ENCODE measurements at regions not wholly inside any gene's neighbourhood (a gene's known extent, or its start where the extent isn't known, plus 50 kb on each side); places are given as distances from the start of the nearest gene placed in this dataset.

- FAIRE-seq (no peak), DNase-seq (ENCODE audit: low read depth, low spot score) (no peak)
- Histone ChIP-seq H3K9me3 (ENCODE audit: control insufficient read depth, low read depth, low read length) (no peaks in the 10 kb centered on the region), H3K27ac (ENCODE audit: control insufficient read depth, insufficient read depth, low read length) (no peak overlapping the region), H3K36me3 (ENCODE audit: control insufficient read depth in 2 of 2, extremely low read depth in 1 of 2, insufficient read depth in 2 of 2, low read length in 2 of 2) (no peaks in the 10 kb centered on the region), H3K4me3 (ENCODE audit: control insufficient read depth in 2 of 3, extremely low read depth in 1 of 3, insufficient read depth in 2 of 3, low read depth in 1 of 3, low read length in 3 of 3) (no peak overlapping the region), H3K79me2 (ENCODE audit: control insufficient read depth, insufficient read depth, low read length) (no peaks in the 10 kb centered on the region), H3K9ac (ENCODE audit: control insufficient read depth, extremely low read depth, insufficient read depth, low read length) (no peak overlapping the region), H4K20me1 (ENCODE audit: control insufficient read depth, extremely low read depth, insufficient read depth, low read length) (no peaks in the 10 kb centered on the region), H3K4me2 (ENCODE audit: control insufficient read depth, extremely low read depth, insufficient read depth, low read depth, low read length) (no peak overlapping the region), H2AFZ (ENCODE audit: control insufficient read depth, low read length) (no peak overlapping the region), H3K4me1 (ENCODE audit: control insufficient read depth, extremely low read depth, insufficient read depth, low read length) (no peaks in the 10 kb centered on the region), H3K27me3 (ENCODE audit: control insufficient read depth, extremely low read depth, insufficient read depth, low read length) (no peaks in the 10 kb centered on the region), H3K9me1 (ENCODE audit: control insufficient read depth, extremely low read depth, insufficient read depth, low read length) (no peaks in the 10 kb centered on the region)
- dilution Hi-C loops (cut with MboI; ENCODE audit: extremely low pct_ligation_motif_present, low sequenced_read_pairs): no loop called here
- TF ChIP-seq EZH2 (IDR thresholded peaks at IDR 0.05; ENCODE audit: low read length): no peak
- no peak for TF ChIP-seq CTCF (optimal IDR thresholded peaks at IDR 0.05 in 1 of 3, IDR thresholded peaks at IDR 0.05 in 1 of 3, conservative IDR thresholded peaks at IDR 0.05 in 1 of 3; ENCODE audit: extremely low read depth in 1 of 3, insufficient read depth in 2 of 3, low read length in 3 of 3)
Observed at GRCh38 chr2:17311106-17311619, 207.1 kb downstream of the RAD51AP2 start.

GRCh38 chr2:17309741-17310339 is 208.4 kb downstream of the RAD51AP2 start:
- FAIRE-seq (peak; percentile 81), DNase-seq (ENCODE audit: low read depth, low spot score) (no peak)
- Histone ChIP-seq H4K20me1 (ENCODE audit: control insufficient read depth, extremely low read depth, insufficient read depth, low read length) (no peaks in the 10 kb centered on the region), H3K79me2 (ENCODE audit: control insufficient read depth, insufficient read depth, low read length) (no peaks in the 10 kb centered on the region), H3K27me3 (ENCODE audit: control insufficient read depth, extremely low read depth, insufficient read depth, low read length) (no peaks in the 10 kb centered on the region), H3K9ac (ENCODE audit: control insufficient read depth, extremely low read depth, insufficient read depth, low read length) (no peak overlapping the region), H3K4me2 (ENCODE audit: control insufficient read depth, extremely low read depth, insufficient read depth, low read depth, low read length) (no peak overlapping the region), H3K36me3 (ENCODE audit: control insufficient read depth in 2 of 2, extremely low read depth in 1 of 2, insufficient read depth in 2 of 2, low read length in 2 of 2) (no peaks in the 10 kb centered on the region), H3K4me3 (ENCODE audit: control insufficient read depth in 2 of 3, extremely low read depth in 1 of 3, insufficient read depth in 2 of 3, low read depth in 1 of 3, low read length in 3 of 3) (no peak overlapping the region), H2AFZ (ENCODE audit: control insufficient read depth, low read length) (no peak overlapping the region), H3K27ac (ENCODE audit: control insufficient read depth, insufficient read depth, low read length) (no peak overlapping the region), H3K9me1 (ENCODE audit: control insufficient read depth, extremely low read depth, insufficient read depth, low read length) (no peaks in the 10 kb centered on the region), H3K9me3 (ENCODE audit: control insufficient read depth, low read depth, low read length) (no peaks in the 10 kb centered on the region), H3K4me1 (ENCODE audit: control insufficient read depth, extremely low read depth, insufficient read depth, low read length) (no peaks in the 10 kb centered on the region)
- TF ChIP-seq CTCF (optimal IDR thresholded peaks at IDR 0.05 in 1 of 3, IDR thresholded peaks at IDR 0.05 in 1 of 3, conservative IDR thresholded peaks at IDR 0.05 in 1 of 3; ENCODE audit: extremely low read depth in 1 of 3, insufficient read depth in 2 of 3, low read length in 3 of 3) (peak; percentile 71 to 81 (median 80)), EZH2 (IDR thresholded peaks at IDR 0.05; ENCODE audit: low read length) (no peak)
- dilution Hi-C loops (cut with MboI; ENCODE audit: extremely low pct_ligation_motif_present, low sequenced_read_pairs): no loop called here
